Retinal pigment epithelial cell (primary cell): ENCODE measurements at regions not wholly inside any gene's neighbourhood (a gene's known extent, or its start where the extent isn't known, plus 50 kb on each side); places are given as distances from the start of the nearest gene placed in this dataset.

Source experiments
- DNase-seq: peaks from one replicate; pipeline ENCODE4 v3.0.0-alpha.2; 2010; ENCODE audit warnings: low read depth
- H3K4me3 ChIP-seq: 2 replicates; pipeline ENCODE4 v1.5.1; 2011; ENCODE audit warnings: mild to moderate bottlenecking, low read length, control low read depth, moderate library complexity
- TF ChIP-seq, protein P1 (sequence below): conservative IDR thresholded peaks from 2 replicates; pipeline ENCODE4 v1.5.1; 2011; ENCODE audit warnings: low read depth, low read length, control low read depth, inconsistent platforms

DNA sequence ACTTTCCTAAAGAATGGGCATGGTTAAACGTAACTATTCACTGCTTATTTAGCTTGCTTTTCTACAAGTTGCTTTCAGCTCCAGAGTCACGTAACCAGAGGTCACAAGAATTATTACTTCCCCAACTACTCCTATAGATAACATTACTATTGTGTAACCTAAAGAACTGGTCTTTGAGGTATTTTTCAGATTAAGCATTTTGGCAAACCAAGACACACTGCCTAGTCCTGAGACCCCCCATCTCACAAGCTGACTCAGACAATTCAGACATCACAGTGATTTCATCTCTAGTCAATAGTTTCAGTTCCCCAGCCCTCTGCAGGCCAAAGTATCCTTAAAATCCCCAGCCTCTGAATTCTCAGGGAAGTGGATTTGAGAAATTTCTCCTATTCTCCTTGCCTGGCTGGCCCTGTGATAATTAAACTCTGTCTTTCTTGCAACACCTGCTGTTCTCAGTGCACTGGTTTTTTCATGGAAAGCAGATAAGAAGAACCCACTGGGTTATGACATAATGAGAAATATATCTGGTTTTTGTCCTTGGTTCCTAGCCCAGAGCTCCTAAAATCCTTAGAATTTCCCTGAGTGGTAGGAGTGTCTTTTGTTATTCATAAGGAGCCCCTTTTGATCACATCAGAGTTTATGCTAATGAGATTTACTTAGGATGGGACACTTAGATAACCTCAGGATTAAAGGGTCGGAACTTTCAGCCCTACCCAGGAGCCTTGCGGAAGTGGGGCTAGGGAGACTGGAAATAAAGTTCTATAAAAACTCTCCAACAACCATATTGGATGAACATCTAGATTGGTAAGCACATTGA lies 1310.8 kb upstream of the CHAC2 start:
- no peak for DNase-seq
- TF ChIP-seq, protein P1, sequence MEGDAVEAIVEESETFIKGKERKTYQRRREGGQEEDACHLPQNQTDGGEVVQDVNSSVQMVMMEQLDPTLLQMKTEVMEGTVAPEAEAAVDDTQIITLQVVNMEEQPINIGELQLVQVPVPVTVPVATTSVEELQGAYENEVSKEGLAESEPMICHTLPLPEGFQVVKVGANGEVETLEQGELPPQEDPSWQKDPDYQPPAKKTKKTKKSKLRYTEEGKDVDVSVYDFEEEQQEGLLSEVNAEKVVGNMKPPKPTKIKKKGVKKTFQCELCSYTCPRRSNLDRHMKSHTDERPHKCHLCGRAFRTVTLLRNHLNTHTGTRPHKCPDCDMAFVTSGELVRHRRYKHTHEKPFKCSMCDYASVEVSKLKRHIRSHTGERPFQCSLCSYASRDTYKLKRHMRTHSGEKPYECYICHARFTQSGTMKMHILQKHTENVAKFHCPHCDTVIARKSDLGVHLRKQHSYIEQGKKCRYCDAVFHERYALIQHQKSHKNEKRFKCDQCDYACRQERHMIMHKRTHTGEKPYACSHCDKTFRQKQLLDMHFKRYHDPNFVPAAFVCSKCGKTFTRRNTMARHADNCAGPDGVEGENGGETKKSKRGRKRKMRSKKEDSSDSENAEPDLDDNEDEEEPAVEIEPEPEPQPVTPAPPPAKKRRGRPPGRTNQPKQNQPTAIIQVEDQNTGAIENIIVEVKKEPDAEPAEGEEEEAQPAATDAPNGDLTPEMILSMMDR = no peak
- no peak overlapping the region for H3K4me3 ChIP-seq

DNA sequence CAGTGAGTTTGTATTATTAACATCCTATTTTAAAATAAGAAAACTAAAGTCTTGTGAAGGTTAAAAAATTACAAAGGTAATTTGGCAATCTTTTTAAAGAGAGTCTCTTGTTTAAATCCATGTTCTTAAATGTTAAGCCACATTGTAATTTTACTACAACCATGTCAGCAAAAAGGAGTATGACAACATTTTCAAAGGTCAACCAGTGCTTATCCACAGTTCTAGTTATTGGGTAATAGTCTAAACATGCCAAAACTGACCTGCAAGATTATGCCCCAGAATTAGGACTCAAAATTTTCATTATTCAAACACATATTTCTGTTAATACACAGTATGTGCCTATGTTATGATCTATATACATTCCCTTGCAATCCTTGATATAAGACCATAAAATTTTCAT lies 1312.6 kb upstream of the CHAC2 start:
- TF ChIP-seq, protein P1 = no peak
- no peak overlapping the region for H3K4me3 ChIP-seq
- DNase-seq = no peak

DNA sequence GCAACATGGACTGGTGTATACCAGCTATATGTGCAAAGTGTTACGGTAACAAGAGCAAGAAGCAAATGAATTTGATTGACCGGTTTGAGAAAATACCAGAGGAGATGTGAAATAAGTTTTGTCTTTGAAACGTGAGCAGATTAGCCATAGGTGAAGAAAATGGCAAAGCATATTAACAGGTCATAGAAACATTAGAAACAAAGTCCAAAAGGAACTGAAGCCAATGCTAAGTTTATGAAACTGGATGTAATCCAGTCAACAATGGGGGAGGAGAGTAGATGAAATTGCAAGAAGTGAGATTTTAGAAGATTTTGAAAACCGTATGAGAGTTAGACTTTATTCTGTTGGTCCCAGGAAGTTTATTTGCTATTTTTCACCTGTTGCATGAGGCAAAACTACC lies 1315.4 kb upstream of the CHAC2 start:
- DNase-seq = no peak
- no peak overlapping the region for H3K4me3 ChIP-seq
- TF ChIP-seq, protein P1 = no peak

DNA sequence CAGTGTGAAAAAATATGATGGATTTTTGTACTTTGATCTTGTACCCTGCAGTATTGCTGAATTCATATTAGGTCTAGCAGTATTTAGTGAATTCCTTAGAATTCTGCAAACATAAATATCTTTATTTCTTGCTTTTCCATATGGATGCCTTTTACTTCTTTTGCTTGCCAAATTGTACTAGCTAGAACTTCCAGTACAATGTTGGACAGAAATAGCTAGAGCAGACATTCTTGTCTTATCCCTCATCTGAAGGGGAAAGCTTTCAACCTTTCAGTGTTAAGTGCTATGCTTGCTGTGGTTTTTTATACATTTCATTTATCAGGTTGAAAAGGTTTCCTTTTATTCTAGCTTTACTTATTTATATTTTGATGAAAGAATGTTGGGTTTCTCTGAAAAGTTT lies 1321.9 kb upstream of the CHAC2 start:
- no peak overlapping the region for H3K4me3 ChIP-seq
- no peak for DNase-seq
- TF ChIP-seq, protein P1 = no peak

DNA sequence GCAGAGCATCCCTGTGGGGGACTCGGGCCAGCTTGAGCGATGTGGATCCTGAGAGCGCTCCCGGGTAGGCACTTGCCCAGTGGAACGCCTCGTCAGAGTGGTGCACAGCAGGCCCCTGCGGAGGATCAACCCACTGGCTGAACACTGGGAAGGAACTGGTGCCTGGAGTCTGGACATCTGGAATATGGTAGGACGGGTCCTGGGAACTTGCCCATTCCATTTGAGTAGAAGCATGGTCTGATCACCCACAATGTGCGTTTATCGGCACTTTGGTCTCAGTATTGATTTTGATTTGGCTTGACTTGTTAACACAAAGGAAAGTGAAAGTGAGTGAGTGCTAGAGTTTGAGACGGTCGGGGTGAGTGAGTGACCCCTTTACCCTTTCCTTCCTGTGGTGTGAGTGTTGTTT lies 1336.2 kb upstream of the CHAC2 start:
- no peak overlapping the region for H3K4me3 ChIP-seq
- DNase-seq = no peak
- TF ChIP-seq, protein P1 = no peak

DNA sequence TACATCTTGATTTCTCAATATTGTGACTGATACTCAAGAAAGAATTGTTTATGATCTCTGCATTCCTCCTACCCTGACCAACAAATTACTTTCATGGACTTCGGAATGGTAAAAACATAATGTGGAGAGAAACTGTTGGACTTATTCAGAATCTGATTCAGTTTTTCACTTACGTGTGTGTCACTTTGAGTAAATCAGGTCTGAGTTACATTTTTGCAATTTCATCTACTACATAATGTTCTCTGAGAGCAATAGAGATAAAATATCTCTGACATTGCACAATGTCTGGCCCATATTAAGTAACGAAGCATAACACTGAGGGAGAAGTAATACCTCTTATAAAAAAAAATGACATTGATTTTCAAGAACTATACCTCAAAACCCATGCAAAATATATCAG lies 1337.9 kb upstream of the CHAC2 start:
- TF ChIP-seq, protein P1 = no peak
- H3K4me3 ChIP-seq = no peak overlapping the region
- no peak for DNase-seq

DNA sequence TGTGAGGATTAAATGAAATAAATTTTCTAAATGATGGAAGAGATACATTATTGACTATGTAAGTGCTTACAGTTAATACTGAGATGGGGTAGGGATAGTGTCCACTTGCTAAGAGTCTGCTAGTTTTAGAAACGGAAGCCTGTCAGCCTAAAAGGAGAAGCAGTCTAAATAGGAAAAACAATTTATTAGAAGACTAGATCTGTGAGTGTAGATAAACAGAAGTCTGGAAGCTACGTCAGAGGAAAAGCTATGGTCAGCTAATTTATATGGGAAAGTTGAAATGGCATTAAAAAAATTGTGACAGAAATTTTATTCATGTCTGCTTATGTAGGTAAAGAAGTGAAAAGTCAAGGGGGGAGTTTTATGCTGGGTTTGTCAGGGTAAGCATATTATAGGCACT lies 1338.4 kb upstream of the CHAC2 start:
- H3K4me3 ChIP-seq = no peak overlapping the region
- DNase-seq = no peak
- TF ChIP-seq, protein P1 = no peak
